ENCODE measurements at regions not wholly inside any gene's neighbourhood (a gene's known extent, or its start where the extent isn't known, plus 50 kb on each side); places are given as distances from the start of the nearest gene placed in this dataset.
A peak's percentile ranks its signal among the peaks of the same experiment; 100 is the strongest.

DNA sequence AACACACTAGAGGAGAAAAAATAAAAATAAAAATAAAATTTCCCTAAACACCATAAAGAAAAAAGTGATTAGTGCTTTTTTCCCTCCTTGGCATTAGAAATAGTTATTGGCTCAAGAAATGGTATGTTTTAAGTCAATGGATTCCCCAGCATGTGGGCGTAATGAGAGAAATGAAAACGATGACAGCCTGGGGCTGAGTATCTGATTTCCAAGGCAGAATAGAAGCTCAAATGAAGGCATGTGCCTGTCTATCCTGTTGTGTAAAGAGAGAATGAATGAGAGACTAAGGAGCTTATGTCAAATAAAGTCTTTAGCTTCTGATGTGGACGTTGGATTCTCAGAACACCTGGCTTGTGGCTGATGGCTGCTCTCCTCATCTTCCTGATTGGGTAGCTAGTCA is 1408.4 kb upstream of the TMEM132C start:
- no peak for DNase-seq (ENCODE audit: low read depth in 2 of 2)
- TF ChIP-seq, protein P1, sequence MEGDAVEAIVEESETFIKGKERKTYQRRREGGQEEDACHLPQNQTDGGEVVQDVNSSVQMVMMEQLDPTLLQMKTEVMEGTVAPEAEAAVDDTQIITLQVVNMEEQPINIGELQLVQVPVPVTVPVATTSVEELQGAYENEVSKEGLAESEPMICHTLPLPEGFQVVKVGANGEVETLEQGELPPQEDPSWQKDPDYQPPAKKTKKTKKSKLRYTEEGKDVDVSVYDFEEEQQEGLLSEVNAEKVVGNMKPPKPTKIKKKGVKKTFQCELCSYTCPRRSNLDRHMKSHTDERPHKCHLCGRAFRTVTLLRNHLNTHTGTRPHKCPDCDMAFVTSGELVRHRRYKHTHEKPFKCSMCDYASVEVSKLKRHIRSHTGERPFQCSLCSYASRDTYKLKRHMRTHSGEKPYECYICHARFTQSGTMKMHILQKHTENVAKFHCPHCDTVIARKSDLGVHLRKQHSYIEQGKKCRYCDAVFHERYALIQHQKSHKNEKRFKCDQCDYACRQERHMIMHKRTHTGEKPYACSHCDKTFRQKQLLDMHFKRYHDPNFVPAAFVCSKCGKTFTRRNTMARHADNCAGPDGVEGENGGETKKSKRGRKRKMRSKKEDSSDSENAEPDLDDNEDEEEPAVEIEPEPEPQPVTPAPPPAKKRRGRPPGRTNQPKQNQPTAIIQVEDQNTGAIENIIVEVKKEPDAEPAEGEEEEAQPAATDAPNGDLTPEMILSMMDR (IDR thresholded peaks at IDR 0.05; ENCODE audit: low read depth, low read length), result no peak
- no peak overlapping the region for H3K4me3 ChIP-seq (replicated peaks in 1 of 2; ENCODE audit: low read depth in 2 of 2, low read length in 2 of 2)

DNA sequence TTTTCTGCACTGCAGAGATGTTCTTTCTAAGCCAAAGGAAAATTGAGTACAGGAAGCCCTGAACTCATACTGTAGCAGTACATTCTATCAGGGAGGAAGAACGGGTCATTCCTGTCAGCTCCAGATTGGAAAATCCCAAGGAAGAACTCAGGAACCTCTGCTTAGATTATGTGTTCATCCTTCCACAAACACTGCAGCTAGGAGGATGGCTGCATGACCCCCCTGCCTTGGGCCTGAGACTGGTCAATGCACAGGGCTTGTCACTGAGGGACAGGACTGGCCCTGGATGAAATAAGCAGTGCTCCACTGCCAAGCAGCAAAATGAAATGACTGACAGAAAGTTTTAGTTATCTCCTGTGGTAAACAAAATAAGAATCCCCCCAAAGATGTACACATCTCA is 1406.8 kb upstream of the TMEM132C start:
- TF ChIP-seq, protein P1 (IDR thresholded peaks at IDR 0.05; ENCODE audit: low read depth, low read length), result no peak
- no peak for DNase-seq (ENCODE audit: low read depth in 2 of 2)
- H3K4me3 ChIP-seq (replicated peaks in 1 of 2; ENCODE audit: low read depth in 2 of 2, low read length in 2 of 2), result no peak overlapping the region

DNA sequence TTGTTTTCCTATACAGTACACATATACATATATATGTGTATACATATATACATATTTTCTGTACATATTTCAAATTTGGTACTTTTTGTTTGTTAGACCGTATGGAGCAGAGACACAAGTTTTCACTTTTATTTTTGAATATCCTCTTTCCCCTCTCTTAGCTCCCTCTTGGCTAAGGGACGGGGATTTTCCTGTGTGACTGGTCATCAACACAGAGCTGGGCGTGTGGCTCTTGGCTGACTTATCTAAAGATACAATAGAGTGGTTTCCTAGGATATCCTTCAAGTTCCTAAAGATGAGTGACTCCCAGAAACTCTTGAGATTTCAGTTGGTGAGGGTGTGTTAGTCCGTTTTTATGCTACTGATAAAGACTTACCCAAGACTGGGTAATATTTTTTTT is 1404.5 kb upstream of the TMEM132C start:
- TF ChIP-seq, protein P1 (IDR thresholded peaks at IDR 0.05; ENCODE audit: low read depth, low read length), result no peak
- no peak for DNase-seq (ENCODE audit: low read depth in 2 of 2)
- no peak overlapping the region for H3K4me3 ChIP-seq (replicated peaks in 1 of 2; ENCODE audit: low read depth in 2 of 2, low read length in 2 of 2)

DNA sequence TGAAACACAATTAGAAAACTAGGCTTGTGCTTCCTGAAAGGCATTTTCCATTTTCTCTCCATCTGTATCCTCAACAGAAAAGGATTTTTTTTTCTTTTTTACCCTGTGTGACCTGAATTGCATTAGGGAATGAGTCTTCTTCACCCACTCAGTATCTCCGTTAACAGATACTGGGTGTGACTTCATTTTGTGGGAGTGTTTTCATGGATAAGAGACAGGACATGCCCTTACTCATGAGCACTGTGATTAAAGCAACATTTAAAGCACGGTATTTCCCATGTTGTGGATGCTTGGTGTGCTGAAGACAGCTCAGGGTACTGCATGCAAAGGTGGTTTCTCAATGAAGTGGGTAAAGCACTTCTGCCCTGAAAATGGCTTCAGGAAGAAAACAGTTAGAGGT is 1397.3 kb upstream of the TMEM132C start:
- no peak overlapping the region for H3K4me3 ChIP-seq (replicated peaks in 1 of 2; ENCODE audit: low read depth in 2 of 2, low read length in 2 of 2)
- TF ChIP-seq, protein P1 (IDR thresholded peaks at IDR 0.05; ENCODE audit: low read depth, low read length), result no peak
- DNase-seq (ENCODE audit: low read depth in 2 of 2), result no peak

DNA sequence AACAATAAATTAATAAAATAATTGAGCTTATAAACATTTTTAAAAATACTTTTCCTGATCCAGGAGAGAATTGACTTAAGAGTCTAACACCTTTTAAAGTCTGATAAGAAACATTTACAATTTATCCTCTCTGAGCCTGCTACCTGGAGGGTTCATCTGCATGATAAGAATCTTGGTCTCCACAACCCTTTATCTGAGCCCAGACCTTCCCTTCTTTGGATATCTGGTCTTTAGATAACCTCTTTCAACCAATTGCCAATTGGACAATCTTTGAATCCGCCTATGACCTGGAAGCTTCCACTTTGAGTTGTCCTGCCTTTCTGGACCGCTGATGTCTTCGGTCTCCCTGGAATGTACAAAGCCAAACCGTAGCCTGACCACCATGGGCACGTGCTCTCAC is 1393.3 kb upstream of the TMEM132C start:
- H3K4me3 ChIP-seq (replicated peaks in 1 of 2; ENCODE audit: low read depth in 2 of 2, low read length in 2 of 2), result no peak overlapping the region
- DNase-seq (ENCODE audit: low read depth in 2 of 2), result no peak
- TF ChIP-seq, protein P1 (IDR thresholded peaks at IDR 0.05; ENCODE audit: low read depth, low read length), result no peak

DNA sequence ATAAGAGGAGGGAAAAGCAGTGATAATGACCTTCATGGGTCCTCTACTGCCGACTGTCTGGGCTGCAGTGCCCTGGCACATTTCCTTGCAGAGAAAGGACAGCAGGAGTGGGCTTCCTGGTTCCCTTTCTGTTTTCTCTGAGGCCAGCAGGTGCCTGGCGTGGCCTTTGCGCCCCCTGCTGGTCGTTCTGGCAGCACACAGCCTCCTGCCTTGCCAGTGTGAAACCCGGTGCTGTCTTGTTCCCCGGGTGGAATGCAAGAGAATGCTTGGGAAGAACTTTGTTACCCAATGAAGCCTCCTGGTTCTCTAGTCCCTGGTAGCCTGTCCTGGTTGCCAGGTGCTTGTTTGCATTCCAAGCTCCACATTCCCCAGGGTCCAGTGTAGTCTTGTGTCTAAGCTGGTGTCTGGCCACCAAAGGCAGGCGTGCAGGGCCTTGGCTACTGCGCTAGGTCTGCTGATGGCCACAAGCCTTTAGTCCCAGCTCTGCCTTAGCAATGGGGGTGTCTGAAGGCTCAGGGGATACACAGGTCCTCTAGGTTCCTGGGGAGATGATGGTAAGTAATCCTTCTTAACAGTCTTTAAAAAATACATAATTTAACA is 1392.4 kb upstream of the TMEM132C start:
- DNase-seq (ENCODE audit: low read depth in 2 of 2), result peak; percentile 10 to 61
- TF ChIP-seq, protein P1 (IDR thresholded peaks at IDR 0.05; ENCODE audit: low read depth, low read length), result peak; percentile 92
- H3K4me3 ChIP-seq (replicated peaks in 1 of 2; ENCODE audit: low read depth in 2 of 2, low read length in 2 of 2), result no peak overlapping the region

DNA sequence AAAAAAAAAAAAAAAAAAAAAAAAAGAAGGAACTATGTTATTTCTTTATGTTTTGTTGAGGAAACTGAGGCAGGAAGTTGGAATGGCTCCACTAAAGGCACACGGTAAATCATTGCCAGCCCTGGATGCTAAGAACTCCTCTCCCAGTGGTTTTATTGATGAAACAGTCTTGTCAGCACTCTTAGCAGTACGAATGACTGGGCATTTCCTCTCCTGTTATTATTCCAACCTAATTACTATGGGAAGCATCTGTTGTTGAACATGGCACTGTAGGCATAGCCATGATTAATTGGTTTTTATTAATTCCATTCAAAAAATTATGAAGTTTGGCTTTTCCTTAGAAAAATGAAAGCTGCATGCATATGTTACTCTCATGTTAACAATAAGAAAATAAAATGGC is 1387.1 kb upstream of the TMEM132C start:
- TF ChIP-seq, protein P1 (IDR thresholded peaks at IDR 0.05; ENCODE audit: low read depth, low read length), result no peak
- H3K4me3 ChIP-seq (replicated peaks in 1 of 2; ENCODE audit: low read depth in 2 of 2, low read length in 2 of 2), result no peak overlapping the region
- DNase-seq (ENCODE audit: low read depth in 2 of 2), result no peak

All from cardiac fibroblast (primary cell).